H1 (cell line): ENCODE measurements at regions not wholly inside any gene's neighbourhood (a gene's known extent, or its start where the extent isn't known, plus 50 kb on each side); places are given as distances from the start of the nearest gene placed in this dataset.

Experiments
- KDM4A ChIP-seq: IDR thresholded peaks from one replicate; pipeline ENCODE4 v1.7.1; 2012; ENCODE audit warnings: low read depth, mild to moderate bottlenecking, moderate library complexity, low read length, inconsistent platforms; ENCODE audit not compliant: severe bottlenecking
- RAD21 ChIP-seq, 2 experiments: IDR thresholded peaks in 1 of 2; conservative IDR thresholded peaks in 1 of 2; 2 replicates each; pipeline ENCODE4 v1.6.1; 2011; ENCODE audit warnings: low read depth in 2 of 2, low read length in 2 of 2, improper control_type of control experiment in 1 of 2, inconsistent platforms in 1 of 2, mild to moderate bottlenecking in 1 of 2, moderate library complexity in 1 of 2
- TAF1 ChIP-seq: IDR thresholded peaks from 2 replicates; pipeline ENCODE4 v1.6.1; 2011; ENCODE audit warnings: mild to moderate bottlenecking, low read depth, low read length
- TBP ChIP-seq: IDR thresholded peaks from 2 replicates; pipeline ENCODE4 v1.6.1; 2011; ENCODE audit warnings: low read depth, low read length, improper control_type of control experiment
- TF ChIP-seq, protein P1 (sequence below), 3 experiments: IDR thresholded peaks; 1 replicate in 2 of 3; 2 replicates in 1 of 3; pipeline versions ENCODE4 v1.5.1 to v1.6.1; 2011; ENCODE audit warnings: low read length in 3 of 3, mild to moderate bottlenecking in 3 of 3, inconsistent platforms in 2 of 3, low read depth in 1 of 3, moderate library complexity in 1 of 3; ENCODE audit not compliant: insufficient read depth in 1 of 3; ENCODE audit errors: control extremely low read depth in 1 of 3

DNA sequence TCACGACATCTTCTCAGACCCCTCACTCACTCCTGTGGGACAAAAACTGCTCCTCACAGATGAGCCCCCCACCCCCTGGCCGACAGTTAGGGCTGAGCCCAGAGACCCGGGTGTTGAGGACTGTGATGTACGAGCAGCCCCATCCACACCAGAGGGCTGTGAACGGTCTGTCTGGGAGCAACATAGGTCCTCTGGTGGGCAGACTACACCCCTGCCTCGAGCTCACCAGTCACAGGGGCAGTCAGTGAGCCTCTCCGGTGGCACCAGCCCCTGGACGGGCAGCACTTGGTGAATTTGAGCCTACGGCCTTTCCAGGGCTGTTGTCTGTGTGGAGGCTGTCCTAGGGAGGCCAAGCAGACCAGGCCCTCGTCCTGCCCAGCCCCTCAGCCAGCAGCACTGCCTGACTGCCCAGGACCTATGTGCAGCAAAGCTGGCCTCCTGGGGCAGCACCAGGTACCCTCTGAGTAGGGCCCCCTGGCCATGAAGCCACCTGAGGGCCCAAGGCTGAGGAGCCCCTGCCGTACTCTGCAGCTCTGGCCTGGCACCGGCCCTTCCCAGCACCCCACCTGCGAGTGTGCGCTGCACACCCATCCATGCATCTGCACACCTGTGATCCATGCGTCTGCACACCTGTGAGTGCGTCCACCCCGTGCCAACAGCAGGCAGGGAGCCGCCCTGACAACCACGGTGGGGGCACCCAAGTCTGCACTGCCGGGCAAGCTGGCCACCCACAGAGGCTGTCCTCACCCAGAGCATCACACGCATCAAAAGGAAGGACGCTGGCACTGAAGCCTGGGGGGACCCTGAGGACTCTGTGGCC, 111.6 kb upstream of the NKX1-1 start:
- TF ChIP-seq RAD21 (IDR thresholded peaks at IDR 0.05 in 1 of 2, conservative IDR thresholded peaks at IDR 0.05 in 1 of 2; ENCODE audit: low read depth in 2 of 2, low read length in 2 of 2) (no peak), TAF1 (no peak), KDM4A (no peak), TBP (no peak)
- TF ChIP-seq, protein P1, sequence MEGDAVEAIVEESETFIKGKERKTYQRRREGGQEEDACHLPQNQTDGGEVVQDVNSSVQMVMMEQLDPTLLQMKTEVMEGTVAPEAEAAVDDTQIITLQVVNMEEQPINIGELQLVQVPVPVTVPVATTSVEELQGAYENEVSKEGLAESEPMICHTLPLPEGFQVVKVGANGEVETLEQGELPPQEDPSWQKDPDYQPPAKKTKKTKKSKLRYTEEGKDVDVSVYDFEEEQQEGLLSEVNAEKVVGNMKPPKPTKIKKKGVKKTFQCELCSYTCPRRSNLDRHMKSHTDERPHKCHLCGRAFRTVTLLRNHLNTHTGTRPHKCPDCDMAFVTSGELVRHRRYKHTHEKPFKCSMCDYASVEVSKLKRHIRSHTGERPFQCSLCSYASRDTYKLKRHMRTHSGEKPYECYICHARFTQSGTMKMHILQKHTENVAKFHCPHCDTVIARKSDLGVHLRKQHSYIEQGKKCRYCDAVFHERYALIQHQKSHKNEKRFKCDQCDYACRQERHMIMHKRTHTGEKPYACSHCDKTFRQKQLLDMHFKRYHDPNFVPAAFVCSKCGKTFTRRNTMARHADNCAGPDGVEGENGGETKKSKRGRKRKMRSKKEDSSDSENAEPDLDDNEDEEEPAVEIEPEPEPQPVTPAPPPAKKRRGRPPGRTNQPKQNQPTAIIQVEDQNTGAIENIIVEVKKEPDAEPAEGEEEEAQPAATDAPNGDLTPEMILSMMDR (IDR thresholded peaks at IDR 0.05; ENCODE audit: control extremely low read depth in 1 of 3, insufficient read depth in 1 of 3, low read depth in 1 of 3, low read length in 3 of 3) = no peak
